ENCODE measurements at regions not wholly inside any gene's neighbourhood (a gene's known extent, or its start where the extent isn't known, plus 50 kb on each side); places are given as distances from the start of the nearest gene placed in this dataset.

GRCh38 chr14:48709277-48709785, 876.8 kb downstream of the RPS29 start:
- H3K4me1 Mint-ChIP-seq, result no peaks in the 10 kb centered on the region
- H3K27ac Mint-ChIP-seq, result no peak overlapping the region
- no peaks in the 10 kb centered on the region for H3K36me3 ChIP-seq (replicated peaks in 1 of 2; ENCODE audit: control insufficient read depth in 1 of 2, insufficient read depth in 2 of 2, low read length in 2 of 2)
- H3K27me3 Mint-ChIP-seq (ENCODE audit: low read depth in 3 of 3), result peaks cover 0 to 2% (median 0%) of the 10 kb centered on the region in 3 donors
- peaks cover 0 to 7% (median 0%) of the 10 kb centered on the region in 7 donors for H3K9me3 Mint-ChIP-seq
- no peaks in the 10 kb centered on the region for H3K79me2 ChIP-seq (ENCODE audit: insufficient read depth, low read length)
- no peak overlapping the region for H3K9ac ChIP-seq (ENCODE audit: insufficient read depth, low read length, poor library complexity, severe bottlenecking)
- H3K36me3 Mint-ChIP-seq, result no peaks in the 10 kb centered on the region
- H3K27ac ChIP-seq (ENCODE audit: low read depth in 1 of 2, low read length in 2 of 2), result no peak overlapping the region
- TF ChIP-seq CTCF (IDR thresholded peaks at IDR 0.05), result no peak
- H3K4me2 ChIP-seq (replicated peaks; ENCODE audit: extremely low read depth, low read length, poor library complexity, severe bottlenecking), result no peak overlapping the region
- H3K27me3 ChIP-seq (ENCODE audit: control insufficient read depth in 2 of 2, insufficient read depth in 2 of 2, low read length in 2 of 2), result no peaks in the 10 kb centered on the region
- H3K4me3 Mint-ChIP-seq, result no peak overlapping the region
- no peak for DNase-seq
- no peaks in the 10 kb centered on the region for H3K9me3 ChIP-seq (replicated peaks in 1 of 2; ENCODE audit: control insufficient read depth in 1 of 2, insufficient read depth in 1 of 2, low read length in 2 of 2)
- no peak overlapping the region for H2AFZ ChIP-seq (ENCODE audit: insufficient read depth, low read depth, low read length, poor library complexity, severe bottlenecking)
- WGBS (ENCODE audit: insufficient coverage), result no CpG with 5 or more reads among the region's 1 CpG
- intact Hi-C loops (cut with micrococcal nuclease), result no loop called here
- H4K20me1 ChIP-seq (ENCODE audit: insufficient read depth, low read length), result no peaks in the 10 kb centered on the region
- H3K4me1 ChIP-seq (ENCODE audit: control insufficient read depth in 1 of 2, insufficient read depth in 2 of 2, low read length in 2 of 2), result no peaks in the 10 kb centered on the region
- H3K4me3 ChIP-seq (replicated peaks in 1 of 3; ENCODE audit: low read depth in 2 of 3, low read length in 3 of 3), result no peak overlapping the region

GRCh38 chr14:48704639-48705038, 881.5 kb downstream of the RPS29 start:
- Histone ChIP-seq H4K20me1 (ENCODE audit: insufficient read depth, low read length) (no peaks in the 10 kb centered on the region), H3K4me1 (ENCODE audit: control insufficient read depth in 1 of 2, insufficient read depth in 2 of 2, low read length in 2 of 2) (no peaks in the 10 kb centered on the region), H3K79me2 (ENCODE audit: insufficient read depth, low read length) (no peaks in the 10 kb centered on the region), H3K9ac (ENCODE audit: insufficient read depth, low read length, poor library complexity, severe bottlenecking) (no peak overlapping the region), H3K36me3 (replicated peaks in 1 of 2; ENCODE audit: control insufficient read depth in 1 of 2, insufficient read depth in 2 of 2, low read length in 2 of 2) (no peaks in the 10 kb centered on the region), H3K27me3 (ENCODE audit: control insufficient read depth in 2 of 2, insufficient read depth in 2 of 2, low read length in 2 of 2) (no peaks in the 10 kb centered on the region), H2AFZ (ENCODE audit: insufficient read depth, low read depth, low read length, poor library complexity, severe bottlenecking) (no peak overlapping the region), H3K4me2 (replicated peaks; ENCODE audit: extremely low read depth, low read length, poor library complexity, severe bottlenecking) (no peak overlapping the region), H3K9me3 (replicated peaks in 1 of 2; ENCODE audit: control insufficient read depth in 1 of 2, insufficient read depth in 1 of 2, low read length in 2 of 2) (no peaks in the 10 kb centered on the region), H3K27ac (ENCODE audit: low read depth in 1 of 2, low read length in 2 of 2) (no peak overlapping the region), H3K4me3 (replicated peaks in 1 of 3; ENCODE audit: low read depth in 2 of 3, low read length in 3 of 3) (no peak overlapping the region)
- no peak overlapping the region for H3K4me3 Mint-ChIP-seq
- DNase-seq, result no peak
- H3K27ac Mint-ChIP-seq, result no peak overlapping the region
- TF ChIP-seq CTCF (IDR thresholded peaks at IDR 0.05), result no peak
- intact Hi-C loops (cut with micrococcal nuclease), result no loop called here
- peaks cover 0 to 8% (median 3%) of the 10 kb centered on the region in 7 donors for H3K9me3 Mint-ChIP-seq
- H3K4me1 Mint-ChIP-seq, result no peaks in the 10 kb centered on the region
- no peaks in the 10 kb centered on the region for H3K36me3 Mint-ChIP-seq
- no peaks in the 10 kb centered on the region for H3K27me3 Mint-ChIP-seq (ENCODE audit: low read depth in 3 of 3)
